ENCODE measurements at regions not wholly inside any gene's neighbourhood (a gene's known extent, or its start where the extent isn't known, plus 50 kb on each side); places are given as distances from the start of the nearest gene placed in this dataset.

DNA sequence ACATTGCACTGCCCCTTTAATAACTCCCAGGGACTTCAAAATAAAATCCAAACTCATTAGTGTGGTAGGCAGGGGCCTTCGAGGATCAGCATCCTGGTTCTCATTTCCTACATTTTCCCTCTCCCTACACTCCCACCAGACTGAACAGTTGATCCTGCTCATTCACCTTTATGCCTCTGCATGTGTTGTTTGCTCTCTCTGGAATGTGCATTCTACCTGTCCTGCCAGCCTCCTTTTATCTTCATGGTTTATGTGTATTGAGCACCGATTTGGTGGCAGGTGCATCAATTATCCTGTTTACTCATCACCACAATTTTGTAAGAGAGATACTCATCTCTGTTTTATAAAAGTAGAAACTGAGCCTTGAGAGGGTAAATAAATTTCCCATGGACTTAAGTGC is 125.0 kb downstream of the ADSS2 start:
- no peak for TF ChIP-seq EZH2 (IDR thresholded peaks at IDR 0.05; ENCODE audit: low read depth)
- TF ChIP-seq, protein P1, sequence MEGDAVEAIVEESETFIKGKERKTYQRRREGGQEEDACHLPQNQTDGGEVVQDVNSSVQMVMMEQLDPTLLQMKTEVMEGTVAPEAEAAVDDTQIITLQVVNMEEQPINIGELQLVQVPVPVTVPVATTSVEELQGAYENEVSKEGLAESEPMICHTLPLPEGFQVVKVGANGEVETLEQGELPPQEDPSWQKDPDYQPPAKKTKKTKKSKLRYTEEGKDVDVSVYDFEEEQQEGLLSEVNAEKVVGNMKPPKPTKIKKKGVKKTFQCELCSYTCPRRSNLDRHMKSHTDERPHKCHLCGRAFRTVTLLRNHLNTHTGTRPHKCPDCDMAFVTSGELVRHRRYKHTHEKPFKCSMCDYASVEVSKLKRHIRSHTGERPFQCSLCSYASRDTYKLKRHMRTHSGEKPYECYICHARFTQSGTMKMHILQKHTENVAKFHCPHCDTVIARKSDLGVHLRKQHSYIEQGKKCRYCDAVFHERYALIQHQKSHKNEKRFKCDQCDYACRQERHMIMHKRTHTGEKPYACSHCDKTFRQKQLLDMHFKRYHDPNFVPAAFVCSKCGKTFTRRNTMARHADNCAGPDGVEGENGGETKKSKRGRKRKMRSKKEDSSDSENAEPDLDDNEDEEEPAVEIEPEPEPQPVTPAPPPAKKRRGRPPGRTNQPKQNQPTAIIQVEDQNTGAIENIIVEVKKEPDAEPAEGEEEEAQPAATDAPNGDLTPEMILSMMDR (conservative IDR thresholded peaks at IDR 0.05): no peak

Measured in PC-9 (cell line).